ENCODE measurements at regions not wholly inside any gene's neighbourhood (a gene's known extent, or its start where the extent isn't known, plus 50 kb on each side); places are given as distances from the start of the nearest gene placed in this dataset.

GRCh38 chr12:107356937-107357295, 263.6 kb upstream of the CRY1 start:
- H3K27ac ChIP-seq (ENCODE audit: low read depth, low read length) = no peak overlapping the region
- no CpG with 5 or more reads among the region's 2 CpGs for WGBS (ENCODE audit: insufficient coverage)

GRCh38 chr12:107359382-107359781, 266.0 kb upstream of the CRY1 start:
- Histone ChIP-seq H3K4me1 (ENCODE audit: control insufficient read depth, insufficient read depth, low read length) (no peaks in the 10 kb centered on the region), H3K27ac (ENCODE audit: low read depth, low read length) (no peak overlapping the region), H3K4me3 (ENCODE audit: low read depth, low read length) (no peak overlapping the region), H3K36me3 (ENCODE audit: control insufficient read depth, insufficient read depth, low read length) (no peaks in the 10 kb centered on the region), H3K27me3 (ENCODE audit: control insufficient read depth, insufficient read depth, low read length) (peaks cover 2% of the 10 kb centered on the region), H3K9me3 (ENCODE audit: control insufficient read depth, insufficient read depth, low read length) (no peaks in the 10 kb centered on the region)
- WGBS (ENCODE audit: insufficient coverage) = 64% methylated on average over 4 of the region's 4 CpGs
- no peak for DNase-seq (ENCODE audit: low read depth in 4 of 6, low spot score in 6 of 6)

More at GRCh38 chr12:107356937-107357295, 263.6 kb upstream of the CRY1 start:
- H3K36me3 ChIP-seq (ENCODE audit: control insufficient read depth, insufficient read depth, low read length) = no peaks in the 10 kb centered on the region
- H3K27me3 ChIP-seq (ENCODE audit: control insufficient read depth, insufficient read depth, low read length) = peaks cover 2% of the 10 kb centered on the region
- H3K4me1 ChIP-seq (ENCODE audit: control insufficient read depth, insufficient read depth, low read length) = no peaks in the 10 kb centered on the region
- no peaks in the 10 kb centered on the region for H3K9me3 ChIP-seq (ENCODE audit: control insufficient read depth, insufficient read depth, low read length)
- no peak for DNase-seq (ENCODE audit: low read depth in 4 of 6, low spot score in 6 of 6)
- H3K4me3 ChIP-seq (ENCODE audit: low read depth, low read length) = no peak overlapping the region

- Histone ChIP-seq H3K27ac (ENCODE audit: low read depth, low read length) (no peak overlapping the region), H3K4me3 (ENCODE audit: low read depth, low read length) (no peak overlapping the region), H3K36me3 (ENCODE audit: control insufficient read depth, insufficient read depth, low read length) (no peaks in the 10 kb centered on the region), H3K9me3 (ENCODE audit: control insufficient read depth, insufficient read depth, low read length) (no peaks in the 10 kb centered on the region), H3K27me3 (ENCODE audit: control insufficient read depth, insufficient read depth, low read length) (peaks cover 2% of the 10 kb centered on the region), H3K4me1 (ENCODE audit: control insufficient read depth, insufficient read depth, low read length) (no peaks in the 10 kb centered on the region)
- no peak for DNase-seq (ENCODE audit: low read depth in 4 of 6, low spot score in 6 of 6)
These were observed 266.7 kb upstream of the CRY1 start for GRCh38 chr12:107360033-107360432.

- no peak overlapping the region for H3K4me3 ChIP-seq (ENCODE audit: low read depth, low read length)
- WGBS (ENCODE audit: insufficient coverage) = 88% methylated on average over 2 of the region's 2 CpGs
- H3K27ac ChIP-seq (ENCODE audit: low read depth, low read length) = no peak overlapping the region
- H3K36me3 ChIP-seq (ENCODE audit: control insufficient read depth, insufficient read depth, low read length) = no peaks in the 10 kb centered on the region
- no peaks in the 10 kb centered on the region for H3K4me1 ChIP-seq (ENCODE audit: control insufficient read depth, insufficient read depth, low read length)
- H3K27me3 ChIP-seq (ENCODE audit: control insufficient read depth, insufficient read depth, low read length) = peaks cover 2% of the 10 kb centered on the region
- DNase-seq (ENCODE audit: low read depth in 4 of 6, low spot score in 6 of 6) = no peak
- H3K9me3 ChIP-seq (ENCODE audit: control insufficient read depth, insufficient read depth, low read length) = no peaks in the 10 kb centered on the region
These were observed 267.1 kb upstream of the CRY1 start for GRCh38 chr12:107360482-107360881.

GRCh38 chr12:107361970-107362369, 268.6 kb upstream of the CRY1 start:
- Histone ChIP-seq H3K27ac (ENCODE audit: low read depth, low read length) (no peak overlapping the region), H3K9me3 (ENCODE audit: control insufficient read depth, insufficient read depth, low read length) (no peaks in the 10 kb centered on the region), H3K4me1 (ENCODE audit: control insufficient read depth, insufficient read depth, low read length) (no peaks in the 10 kb centered on the region), H3K4me3 (ENCODE audit: low read depth, low read length) (no peak overlapping the region), H3K27me3 (ENCODE audit: control insufficient read depth, insufficient read depth, low read length) (no peaks in the 10 kb centered on the region), H3K36me3 (ENCODE audit: control insufficient read depth, insufficient read depth, low read length) (no peaks in the 10 kb centered on the region)
- WGBS (ENCODE audit: insufficient coverage) = 86% methylated on average over 1 of the region's 2 CpGs
- DNase-seq (ENCODE audit: low read depth in 4 of 6, low spot score in 6 of 6) = no peak

GRCh38 chr12:107362960-107363359, 269.6 kb upstream of the CRY1 start:
- H3K4me3 ChIP-seq (ENCODE audit: low read depth, low read length) = no peak overlapping the region
- no peaks in the 10 kb centered on the region for H3K9me3 ChIP-seq (ENCODE audit: control insufficient read depth, insufficient read depth, low read length)
- H3K4me1 ChIP-seq (ENCODE audit: control insufficient read depth, insufficient read depth, low read length) = no peaks in the 10 kb centered on the region
- no peaks in the 10 kb centered on the region for H3K27me3 ChIP-seq (ENCODE audit: control insufficient read depth, insufficient read depth, low read length)
- WGBS (ENCODE audit: insufficient coverage) = 20% methylated on average over 3 of the region's 5 CpGs
- no peak overlapping the region for H3K27ac ChIP-seq (ENCODE audit: low read depth, low read length)
- H3K36me3 ChIP-seq (ENCODE audit: control insufficient read depth, insufficient read depth, low read length) = no peaks in the 10 kb centered on the region
- DNase-seq (ENCODE audit: low read depth in 4 of 6, low spot score in 6 of 6) = no peak

GRCh38 chr12:107364875-107365518, 271.6 kb upstream of the CRY1 start:
- WGBS (ENCODE audit: insufficient coverage) = 100% methylated on average over 1 of the region's 3 CpGs
- Histone ChIP-seq H3K36me3 (ENCODE audit: control insufficient read depth, insufficient read depth, low read length) (no peaks in the 10 kb centered on the region), H3K4me1 (ENCODE audit: control insufficient read depth, insufficient read depth, low read length) (no peaks in the 10 kb centered on the region), H3K27me3 (ENCODE audit: control insufficient read depth, insufficient read depth, low read length) (no peaks in the 10 kb centered on the region), H3K4me3 (ENCODE audit: low read depth, low read length) (no peak overlapping the region), H3K27ac (ENCODE audit: low read depth, low read length) (no peak overlapping the region), H3K9me3 (ENCODE audit: control insufficient read depth, insufficient read depth, low read length) (no peaks in the 10 kb centered on the region)
- DNase-seq (ENCODE audit: low read depth in 4 of 6, low spot score in 6 of 6) = no peak

- Histone ChIP-seq H3K4me3 (ENCODE audit: low read depth, low read length) (no peak overlapping the region), H3K9me3 (ENCODE audit: control insufficient read depth, insufficient read depth, low read length) (no peaks in the 10 kb centered on the region), H3K4me1 (ENCODE audit: control insufficient read depth, insufficient read depth, low read length) (no peaks in the 10 kb centered on the region), H3K27ac (ENCODE audit: low read depth, low read length) (no peak overlapping the region), H3K36me3 (ENCODE audit: control insufficient read depth, insufficient read depth, low read length) (no peaks in the 10 kb centered on the region), H3K27me3 (ENCODE audit: control insufficient read depth, insufficient read depth, low read length) (no peaks in the 10 kb centered on the region)
- DNase-seq (ENCODE audit: low read depth in 4 of 6, low spot score in 6 of 6) = no peak
- WGBS (ENCODE audit: insufficient coverage) = 87% methylated on average over 3 of the region's 3 CpGs
These were observed 272.4 kb upstream of the CRY1 start for GRCh38 chr12:107365703-107366102.

GRCh38 chr12:107366322-107366721, 273.0 kb upstream of the CRY1 start:
- Histone ChIP-seq H3K27ac (ENCODE audit: low read depth, low read length) (no peak overlapping the region), H3K27me3 (ENCODE audit: control insufficient read depth, insufficient read depth, low read length) (no peaks in the 10 kb centered on the region), H3K4me3 (ENCODE audit: low read depth, low read length) (no peak overlapping the region), H3K9me3 (ENCODE audit: control insufficient read depth, insufficient read depth, low read length) (no peaks in the 10 kb centered on the region), H3K36me3 (ENCODE audit: control insufficient read depth, insufficient read depth, low read length) (no peaks in the 10 kb centered on the region), H3K4me1 (ENCODE audit: control insufficient read depth, insufficient read depth, low read length) (no peaks in the 10 kb centered on the region)
- no peak for DNase-seq (ENCODE audit: low read depth in 4 of 6, low spot score in 6 of 6)
- no CpG with 5 or more reads among the region's 2 CpGs for WGBS (ENCODE audit: insufficient coverage)

GRCh38 chr12:107368586-107368985, 275.2 kb upstream of the CRY1 start:
- DNase-seq (ENCODE audit: low read depth in 4 of 6, low spot score in 6 of 6) = no peak
- no peak overlapping the region for H3K27ac ChIP-seq (ENCODE audit: low read depth, low read length)
- H3K36me3 ChIP-seq (ENCODE audit: control insufficient read depth, insufficient read depth, low read length) = no peaks in the 10 kb centered on the region
- no peaks in the 10 kb centered on the region for H3K9me3 ChIP-seq (ENCODE audit: control insufficient read depth, insufficient read depth, low read length)
- no CpG with 5 or more reads among the region's 5 CpGs for WGBS (ENCODE audit: insufficient coverage)
- no peaks in the 10 kb centered on the region for H3K27me3 ChIP-seq (ENCODE audit: control insufficient read depth, insufficient read depth, low read length)
- peaks cover 2% of the 10 kb centered on the region for H3K4me1 ChIP-seq (ENCODE audit: control insufficient read depth, insufficient read depth, low read length)
- no peak overlapping the region for H3K4me3 ChIP-seq (ENCODE audit: low read depth, low read length)

Data from spinal cord (tissue), 9 donors.